OCI-LY1 (cell line): ENCODE measurements at regions not wholly inside any gene's neighbourhood (a gene's known extent, or its start where the extent isn't known, plus 50 kb on each side); places are given as distances from the start of the nearest gene placed in this dataset.

Source experiments
- H2AFZ ChIP-seq: fragments of 200-600 bp; sonication (generic), shearing (Covaris generic); 2 replicates; pipeline ENCODE4 v1.6.0; 2014; ENCODE audit warnings: antibody characterized with exemption, mild to moderate bottlenecking, low read length
- H3F3A ChIP-seq: fragments of 200-600 bp; sonication (generic), shearing (Covaris generic); 2 replicates; pipeline ENCODE4 v1.6.0; 2014; ENCODE audit warnings: mild to moderate bottlenecking, antibody characterized with exemption, low read length, moderate library complexity; ENCODE audit not compliant: insufficient read depth
- H3K27ac ChIP-seq: fragments of 200-600 bp; sonication (generic); 2 replicates; pipeline ENCODE4 v1.5.1; 2014; ENCODE audit warnings: low read length, mixed run types, mild to moderate bottlenecking, low read depth; ENCODE audit not compliant: poor library complexity, severe bottlenecking
- H3K27me3 ChIP-seq: fragments of 200-600 bp; sonication (generic); 2 replicates; pipeline ENCODE4 v1.6.0; 2014; ENCODE audit warnings: antibody characterized with exemption, mild to moderate bottlenecking, low read length, moderate library complexity; ENCODE audit not compliant: insufficient read depth
- H3K36me3 ChIP-seq: fragments of 200-600 bp; sonication (generic); 2 replicates; pipeline ENCODE4 v1.6.1; 2014; ENCODE audit warnings: mild to moderate bottlenecking, antibody characterized with exemption, low read length, moderate library complexity, mixed read lengths; ENCODE audit not compliant: insufficient read depth
- H3K4me1 ChIP-seq: fragments of 200-600 bp; sonication (generic); 2 replicates; pipeline ENCODE4 v1.5.1; 2014; ENCODE audit warnings: mild to moderate bottlenecking, low read length, moderate library complexity; ENCODE audit not compliant: insufficient read depth, severe bottlenecking
- H3K4me2 ChIP-seq: fragments of 200-600 bp; sonication (generic), shearing (Covaris generic); 2 replicates; pipeline ENCODE4 v1.6.1; 2014; ENCODE audit warnings: low read length
- H3K4me3 ChIP-seq: fragments of 200-600 bp; sonication (generic); 2 replicates; pipeline ENCODE4 v1.5.1; 2014; ENCODE audit warnings: low read length, low read depth, mild to moderate bottlenecking, mixed read lengths; ENCODE audit not compliant: poor library complexity, severe bottlenecking
- H3K79me2 ChIP-seq: fragments of 200-600 bp; shearing (Covaris generic); 2 replicates; pipeline ENCODE4 v1.6.1; 2016; ENCODE audit warnings: mixed run types, low read length, mixed read lengths; ENCODE audit not compliant: insufficient read depth
- H3K9ac ChIP-seq: fragments of 200-600 bp; sonication (generic), shearing (Covaris generic); 2 replicates; pipeline ENCODE4 v1.6.1; 2014; ENCODE audit warnings: mild to moderate bottlenecking, low read length, mixed read lengths
- H3K9me2 ChIP-seq: fragments of 200-600 bp; sonication (generic), shearing (Covaris generic); 2 replicates; pipeline ENCODE4 v1.6.1; 2014; ENCODE audit warnings: low read depth, mild to moderate bottlenecking, low read length, mixed read lengths
- H3K9me3 ChIP-seq: fragments of 200-600 bp; shearing (Covaris generic); 2 replicates; pipeline ENCODE4 v1.6.1; 2014; ENCODE audit warnings: low read length, mixed read lengths
- H4K20me1 ChIP-seq: fragments of 200-600 bp; sonication (generic), shearing (Covaris generic); 2 replicates; pipeline ENCODE4 v1.6.0; 2016; ENCODE audit warnings: mild to moderate bottlenecking, low read length; ENCODE audit not compliant: insufficient read depth
- CTCF ChIP-seq: fragments of 200-600 bp; sonication (generic), shearing (Covaris generic); IDR thresholded peaks from 2 replicates; pipeline ENCODE4 v1.5.1; 2017; ENCODE audit warnings: mild to moderate bottlenecking, antibody characterized with exemption, low read length, moderate library complexity, mixed read lengths
- EZH2 ChIP-seq: fragments of 200-600 bp; sonication (generic), shearing (Covaris generic); IDR thresholded peaks from 2 replicates; pipeline ENCODE4 v1.8.0; 2017; ENCODE audit warnings: borderline replicate concordance, mixed run types, mild to moderate bottlenecking, antibody characterized with exemption, low read length, moderate library complexity, mixed read lengths

- Histone ChIP-seq H3K9me2 (no peaks in the 10 kb centered on the region), H3F3A (no peaks in the 10 kb centered on the region), H3K79me2 (no peaks in the 10 kb centered on the region), H2AFZ (no peak overlapping the region), H3K27ac (no peak overlapping the region), H4K20me1 (no peaks in the 10 kb centered on the region), H3K4me2 (no peak overlapping the region), H3K9ac (no peak overlapping the region), H3K4me1 (no peaks in the 10 kb centered on the region), H3K9me3 (no peaks in the 10 kb centered on the region), H3K4me3 (no peak overlapping the region), H3K27me3 (no peaks in the 10 kb centered on the region), H3K36me3 (no peaks in the 10 kb centered on the region)
- no peak for TF ChIP-seq EZH2
- no peak for TF ChIP-seq CTCF
Observed at GRCh38 chr14:97945631-97946030, 1148.4 kb downstream of the VRK1 start.

GRCh38 chr14:97946240-97946639 is 1149.1 kb downstream of the VRK1 start:
- H3K4me1 ChIP-seq: no peaks in the 10 kb centered on the region
- no peaks in the 10 kb centered on the region for H3K79me2 ChIP-seq
- H3K9me3 ChIP-seq: no peaks in the 10 kb centered on the region
- H3K9ac ChIP-seq: no peak overlapping the region
- no peaks in the 10 kb centered on the region for H3K27me3 ChIP-seq
- H3F3A ChIP-seq: no peaks in the 10 kb centered on the region
- no peaks in the 10 kb centered on the region for H4K20me1 ChIP-seq
- H3K9me2 ChIP-seq: no peaks in the 10 kb centered on the region
- H2AFZ ChIP-seq: no peak overlapping the region
- H3K4me2 ChIP-seq: no peak overlapping the region
- no peaks in the 10 kb centered on the region for H3K36me3 ChIP-seq
- H3K4me3 ChIP-seq: no peak overlapping the region
- no peak for TF ChIP-seq CTCF
- no peak for TF ChIP-seq EZH2
- no peak overlapping the region for H3K27ac ChIP-seq

GRCh38 chr14:97946641-97947040 is 1149.5 kb downstream of the VRK1 start:
- Histone ChIP-seq H3K9me3 (no peaks in the 10 kb centered on the region), H2AFZ (no peak overlapping the region), H3K27ac (no peak overlapping the region)

More at GRCh38 chr14:97946641-97947040, 1149.5 kb downstream of the VRK1 start:
- no peaks in the 10 kb centered on the region for H3K79me2 ChIP-seq
- no peaks in the 10 kb centered on the region for H3K4me1 ChIP-seq
- no peaks in the 10 kb centered on the region for H3F3A ChIP-seq
- no peak for TF ChIP-seq EZH2
- no peak for TF ChIP-seq CTCF
- H3K36me3 ChIP-seq: no peaks in the 10 kb centered on the region
- no peaks in the 10 kb centered on the region for H4K20me1 ChIP-seq
- H3K4me2 ChIP-seq: no peak overlapping the region
- H3K9ac ChIP-seq: no peak overlapping the region
- H3K4me3 ChIP-seq: no peak overlapping the region
- H3K27me3 ChIP-seq: no peaks in the 10 kb centered on the region
- H3K9me2 ChIP-seq: no peaks in the 10 kb centered on the region
